ENCODE measurements at regions not wholly inside any gene's neighbourhood (a gene's known extent, or its start where the extent isn't known, plus 50 kb on each side); places are given as distances from the start of the nearest gene placed in this dataset.

GRCh38 chr3:137509354-137510045 lies 254.6 kb upstream of the SOX14 start:
- H3K4me3 ChIP-seq (replicated peaks; ENCODE audit: low read depth, low read length): no peak overlapping the region
- H3K36me3 ChIP-seq (ENCODE audit: control insufficient read depth, insufficient read depth, low read length): no peaks in the 10 kb centered on the region
- no peaks in the 10 kb centered on the region for H3K27me3 ChIP-seq (replicated peaks; ENCODE audit: control insufficient read depth, insufficient read depth, low read length)
- DNase-seq (ENCODE audit: extremely low read depth, insufficient read length): no peak
- TF ChIP-seq CTCF (IDR thresholded peaks at IDR 0.05; ENCODE audit: insufficient read depth, low read length, poor library complexity, severe bottlenecking): no peak

GRCh38 chr3:137511655-137512054 lies 252.5 kb upstream of the SOX14 start:
- peak; percentile 19 for TF ChIP-seq CTCF (IDR thresholded peaks at IDR 0.05; ENCODE audit: insufficient read depth, low read length, poor library complexity, severe bottlenecking)
- DNase-seq (ENCODE audit: extremely low read depth, insufficient read length): no peak
- H3K27me3 ChIP-seq (replicated peaks; ENCODE audit: control insufficient read depth, insufficient read depth, low read length): no peaks in the 10 kb centered on the region
- no peak overlapping the region for H3K4me3 ChIP-seq (replicated peaks; ENCODE audit: low read depth, low read length)
- no peaks in the 10 kb centered on the region for H3K36me3 ChIP-seq (ENCODE audit: control insufficient read depth, insufficient read depth, low read length)

- TF ChIP-seq CTCF (IDR thresholded peaks at IDR 0.05; ENCODE audit: insufficient read depth, low read length, poor library complexity, severe bottlenecking): peak; percentile 18
- no peak overlapping the region for H3K4me3 ChIP-seq (replicated peaks; ENCODE audit: low read depth, low read length)
- H3K27me3 ChIP-seq (replicated peaks; ENCODE audit: control insufficient read depth, insufficient read depth, low read length): no peaks in the 10 kb centered on the region
- no peaks in the 10 kb centered on the region for H3K36me3 ChIP-seq (ENCODE audit: control insufficient read depth, insufficient read depth, low read length)
- no peak for DNase-seq (ENCODE audit: extremely low read depth, insufficient read length)
Observed at GRCh38 chr3:137514853-137515252, 249.3 kb upstream of the SOX14 start.

GRCh38 chr3:137519602-137520001 lies 244.5 kb upstream of the SOX14 start:
- no peaks in the 10 kb centered on the region for H3K27me3 ChIP-seq (replicated peaks; ENCODE audit: control insufficient read depth, insufficient read depth, low read length)
- H3K36me3 ChIP-seq (ENCODE audit: control insufficient read depth, insufficient read depth, low read length): no peaks in the 10 kb centered on the region
- DNase-seq (ENCODE audit: extremely low read depth, insufficient read length): no peak
- TF ChIP-seq CTCF (IDR thresholded peaks at IDR 0.05; ENCODE audit: insufficient read depth, low read length, poor library complexity, severe bottlenecking): no peak
- H3K4me3 ChIP-seq (replicated peaks; ENCODE audit: low read depth, low read length): no peak overlapping the region

- Histone ChIP-seq H3K27me3 (replicated peaks; ENCODE audit: control insufficient read depth, insufficient read depth, low read length) (no peaks in the 10 kb centered on the region), H3K4me3 (replicated peaks; ENCODE audit: low read depth, low read length) (no peak overlapping the region), H3K36me3 (ENCODE audit: control insufficient read depth, insufficient read depth, low read length) (no peaks in the 10 kb centered on the region)
- TF ChIP-seq CTCF (IDR thresholded peaks at IDR 0.05; ENCODE audit: insufficient read depth, low read length, poor library complexity, severe bottlenecking): no peak
- no peak for DNase-seq (ENCODE audit: extremely low read depth, insufficient read length)
Observed at GRCh38 chr3:137524751-137525150, 239.4 kb upstream of the SOX14 start.

GRCh38 chr3:137525471-137525870 lies 238.6 kb upstream of the SOX14 start:
- Histone ChIP-seq H3K36me3 (ENCODE audit: control insufficient read depth, insufficient read depth, low read length) (no peaks in the 10 kb centered on the region), H3K4me3 (replicated peaks; ENCODE audit: low read depth, low read length) (no peak overlapping the region), H3K27me3 (replicated peaks; ENCODE audit: control insufficient read depth, insufficient read depth, low read length) (no peaks in the 10 kb centered on the region)
- no peak for TF ChIP-seq CTCF (IDR thresholded peaks at IDR 0.05; ENCODE audit: insufficient read depth, low read length, poor library complexity, severe bottlenecking)
- no peak for DNase-seq (ENCODE audit: extremely low read depth, insufficient read length)

All from GM06990 (cell line).